ENCODE measurements at regions not wholly inside any gene's neighbourhood (a gene's known extent, or its start where the extent isn't known, plus 50 kb on each side); places are given as distances from the start of the nearest gene placed in this dataset.
A peak's percentile ranks its signal among the peaks of the same experiment; 100 is the strongest.
"Not testable (repeated sequence)": the region's sequence is repeated elsewhere in the genome, so short reads cannot be mapped to it uniquely, and the experiment has no call there.

- H3K9ac ChIP-seq (ENCODE audit: low read length): peak overlapping the region; percentile 44
- H3K4me1 ChIP-seq (ENCODE audit: control insufficient read depth, insufficient read depth, low read length): peaks cover 10% of the 10 kb centered on the region
- no peaks in the 10 kb centered on the region for H3K36me3 ChIP-seq (ENCODE audit: control insufficient read depth, insufficient read depth, low read length, severe bottlenecking)
- no peaks in the 10 kb centered on the region for H3K27me3 ChIP-seq (replicated peaks; ENCODE audit: control insufficient read depth, insufficient read depth, low read length)
- no peak overlapping the region for H3K4me3 ChIP-seq (ENCODE audit: low read length)
- no peaks in the 10 kb centered on the region for H3K9me3 ChIP-seq (ENCODE audit: control insufficient read depth, low read length)
- DNase-seq (ENCODE audit: low read depth): peak; percentile 83
These were observed 216.3 kb downstream of the ANAPC1 start for GRCh38 chr2:111667542-111668273.

DNA sequence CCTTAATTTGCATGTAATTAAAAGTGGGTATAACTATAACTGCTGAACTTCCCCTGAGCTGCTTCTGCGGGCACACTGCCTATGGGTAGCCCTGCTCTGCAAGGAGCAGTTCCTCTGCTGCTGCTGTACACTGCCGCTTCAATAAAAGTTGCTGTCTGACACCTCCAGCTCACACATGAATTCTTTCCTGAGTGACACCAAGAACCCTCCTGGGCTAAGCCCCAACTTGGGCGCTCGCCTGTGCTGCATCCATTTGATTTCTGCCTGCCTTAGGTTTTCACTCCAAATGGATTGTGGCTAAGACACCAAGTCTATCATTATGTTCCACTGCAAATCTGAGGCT lies 215.7 kb downstream of the ANAPC1 start:
- H3K9ac ChIP-seq (ENCODE audit: low read length): no peak overlapping the region
- H3K36me3 ChIP-seq (ENCODE audit: control insufficient read depth, insufficient read depth, low read length, severe bottlenecking): no peaks in the 10 kb centered on the region
- no peak for DNase-seq (ENCODE audit: low read depth)
- H3K9me3 ChIP-seq (ENCODE audit: control insufficient read depth, low read length): no peaks in the 10 kb centered on the region
- H3K27me3 ChIP-seq (replicated peaks; ENCODE audit: control insufficient read depth, insufficient read depth, low read length): no peaks in the 10 kb centered on the region
- peaks cover 6% of the 10 kb centered on the region for H3K4me1 ChIP-seq (ENCODE audit: control insufficient read depth, insufficient read depth, low read length)
- no peak overlapping the region for H3K4me3 ChIP-seq (ENCODE audit: low read length)

DNA sequence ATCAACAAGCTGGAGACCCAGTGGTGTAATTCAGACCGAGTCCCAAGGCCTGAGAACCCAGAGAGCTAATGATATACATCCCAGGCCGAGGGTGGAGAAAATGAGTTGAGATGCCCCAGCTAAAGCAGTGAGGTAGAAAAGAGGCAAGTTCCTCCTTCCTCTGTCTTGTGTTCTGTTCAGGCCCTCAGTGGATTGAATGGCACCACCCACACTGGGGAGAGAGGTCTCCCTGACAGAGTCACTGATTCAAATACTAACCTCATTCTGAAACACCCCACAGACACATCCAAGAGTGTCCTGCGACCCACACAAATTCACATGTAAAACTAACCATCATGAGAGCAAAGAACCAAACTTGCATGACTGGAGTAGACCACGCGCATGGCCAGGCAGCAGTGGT lies 215.3 kb downstream of the ANAPC1 start:
- no peak for DNase-seq (ENCODE audit: low read depth)
- no peak overlapping the region for H3K4me3 ChIP-seq (ENCODE audit: low read length)
- no peaks in the 10 kb centered on the region for H3K36me3 ChIP-seq (ENCODE audit: control insufficient read depth, insufficient read depth, low read length, severe bottlenecking)
- peaks cover 9% of the 10 kb centered on the region for H3K4me1 ChIP-seq (ENCODE audit: control insufficient read depth, insufficient read depth, low read length)
- H3K9ac ChIP-seq (ENCODE audit: low read length): no peak overlapping the region
- H3K9me3 ChIP-seq (ENCODE audit: control insufficient read depth, low read length): no peaks in the 10 kb centered on the region
- H3K27me3 ChIP-seq (replicated peaks; ENCODE audit: control insufficient read depth, insufficient read depth, low read length): no peaks in the 10 kb centered on the region

DNA sequence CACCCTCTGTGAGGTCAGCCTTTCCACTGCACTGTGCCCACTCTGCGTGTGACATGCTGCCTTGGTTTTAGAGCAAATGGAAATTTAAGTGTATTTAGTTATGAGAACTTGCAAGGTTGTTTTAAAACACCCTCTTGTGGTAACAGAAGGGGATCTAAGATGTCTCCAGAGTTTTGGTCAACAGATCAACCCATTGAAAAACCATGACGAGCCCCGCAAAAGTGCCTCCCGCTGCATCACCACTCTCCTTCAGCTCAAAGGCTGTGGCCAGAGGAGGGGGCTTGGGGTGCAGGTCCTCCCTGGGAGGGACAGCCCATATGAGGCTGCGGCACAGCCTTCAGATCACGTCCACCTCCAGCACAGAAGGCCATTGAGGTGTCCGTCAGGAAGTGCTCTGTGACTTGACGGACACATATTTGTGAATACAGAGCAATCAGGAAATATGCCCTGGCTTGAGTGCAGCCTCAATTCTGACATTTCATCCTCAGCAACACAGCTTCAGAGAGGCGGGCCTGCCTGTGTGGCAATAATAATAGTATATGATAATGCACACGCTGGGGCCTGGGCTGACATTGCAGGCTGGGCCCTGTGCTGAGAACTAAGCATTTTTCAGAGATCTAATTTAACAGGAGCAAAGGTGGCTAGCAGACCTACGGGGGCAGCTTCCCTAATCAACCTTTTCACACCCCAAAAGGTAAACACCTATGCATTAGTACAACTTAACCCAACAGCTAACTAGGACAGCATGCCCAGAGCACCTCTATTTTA lies 213.9 kb downstream of the ANAPC1 start:
- DNase-seq (ENCODE audit: low read depth): no peak
- H3K36me3 ChIP-seq (ENCODE audit: control insufficient read depth, insufficient read depth, low read length, severe bottlenecking): no peaks in the 10 kb centered on the region
- no peak overlapping the region for H3K9ac ChIP-seq (ENCODE audit: low read length)
- no peak overlapping the region for H3K4me3 ChIP-seq (ENCODE audit: low read length)
- H3K4me1 ChIP-seq (ENCODE audit: control insufficient read depth, insufficient read depth, low read length): peaks cover 11% of the 10 kb centered on the region
- H3K9me3 ChIP-seq (ENCODE audit: control insufficient read depth, low read length): no peaks in the 10 kb centered on the region
- no peaks in the 10 kb centered on the region for H3K27me3 ChIP-seq (replicated peaks; ENCODE audit: control insufficient read depth, insufficient read depth, low read length)

DNA sequence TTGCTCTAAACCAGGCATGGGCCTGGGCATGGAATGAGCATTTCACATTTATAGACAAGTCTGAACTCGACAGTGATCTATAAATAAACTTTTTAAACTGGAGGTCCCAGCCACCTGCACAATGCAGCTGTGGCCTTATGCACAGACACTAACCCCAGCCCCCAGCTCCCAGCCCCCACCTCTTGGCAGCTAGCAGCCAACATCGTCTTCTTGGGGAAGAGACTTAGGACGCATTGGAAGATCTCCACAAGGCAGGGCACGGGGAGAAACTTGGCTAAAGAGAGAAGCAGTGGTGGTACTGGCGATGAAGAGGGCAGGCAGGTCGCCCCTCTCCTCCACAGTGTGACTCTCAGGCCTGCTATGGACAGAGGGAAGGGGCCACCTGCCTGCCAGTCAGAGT lies 213.2 kb downstream of the ANAPC1 start:
- Histone ChIP-seq H3K36me3 (ENCODE audit: control insufficient read depth, insufficient read depth, low read length, severe bottlenecking) (no peaks in the 10 kb centered on the region), H3K9me3 (ENCODE audit: control insufficient read depth, low read length) (no peaks in the 10 kb centered on the region), H3K27me3 (replicated peaks; ENCODE audit: control insufficient read depth, insufficient read depth, low read length) (no peaks in the 10 kb centered on the region), H3K4me3 (ENCODE audit: low read length) (no peak overlapping the region), H3K9ac (ENCODE audit: low read length) (no peak overlapping the region), H3K4me1 (ENCODE audit: control insufficient read depth, insufficient read depth, low read length) (peaks cover 11% of the 10 kb centered on the region)
- no peak for DNase-seq (ENCODE audit: low read depth)

DNA sequence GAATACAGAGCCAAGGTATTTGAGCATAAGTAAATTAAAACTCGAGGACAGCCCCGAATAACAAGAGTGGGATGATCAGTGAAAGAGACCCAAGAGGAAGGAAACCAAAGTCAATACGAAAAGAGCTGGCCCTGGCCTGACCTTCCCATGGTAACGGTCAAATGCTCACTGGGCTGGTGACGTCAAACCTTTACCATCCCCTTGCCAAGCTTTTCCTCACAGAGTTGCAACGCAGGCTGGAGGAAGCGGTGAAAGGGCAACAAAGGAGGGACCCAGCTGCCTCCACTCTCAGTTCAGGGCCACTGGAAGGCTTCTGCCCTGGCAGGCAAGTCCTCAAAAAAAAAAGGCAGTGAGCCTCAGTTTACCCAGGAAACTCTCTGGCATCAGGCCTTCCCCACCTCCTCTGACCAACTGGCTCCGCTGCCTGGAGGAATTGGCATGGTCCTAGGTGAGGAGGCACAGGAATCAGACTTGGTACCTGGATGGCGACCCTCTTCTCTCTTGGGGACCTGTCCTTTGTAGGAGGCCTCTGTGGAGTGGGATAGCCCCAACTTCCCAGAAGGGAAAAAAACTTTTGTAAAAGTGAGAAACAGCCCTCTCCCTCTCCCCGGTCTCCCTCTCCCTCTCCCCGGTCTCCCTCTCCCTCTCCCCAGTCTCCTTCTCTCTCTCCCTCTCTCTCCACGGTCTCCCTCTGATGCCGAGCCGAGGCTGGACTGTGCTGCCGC lies 212.4 kb downstream of the ANAPC1 start:
- Histone ChIP-seq H3K27me3 (replicated peaks; ENCODE audit: control insufficient read depth, insufficient read depth, low read length) (no peaks in the 10 kb centered on the region), H3K36me3 (ENCODE audit: control insufficient read depth, insufficient read depth, low read length, severe bottlenecking) (no peaks in the 10 kb centered on the region), H3K4me3 (ENCODE audit: low read length) (no peak overlapping the region), H3K4me1 (ENCODE audit: control insufficient read depth, insufficient read depth, low read length) (peaks cover 11% of the 10 kb centered on the region), H3K9me3 (ENCODE audit: control insufficient read depth, low read length) (no peaks in the 10 kb centered on the region), H3K9ac (ENCODE audit: low read length) (no peak overlapping the region)
- DNase-seq (ENCODE audit: low read depth): no peak

GRCh38 chr2:111672641-111673040 lies 211.4 kb downstream of the ANAPC1 start:
- H3K4me3 ChIP-seq (ENCODE audit: low read length); H3K36me3 ChIP-seq (ENCODE audit: control insufficient read depth, insufficient read depth, low read length, severe bottlenecking); H3K9ac ChIP-seq (ENCODE audit: low read length); DNase-seq (ENCODE audit: low read depth); H3K27me3 ChIP-seq (replicated peaks; ENCODE audit: control insufficient read depth, insufficient read depth, low read length); H3K9me3 ChIP-seq (ENCODE audit: control insufficient read depth, low read length): not testable (repeated sequence)
- peaks cover 11% of the 10 kb centered on the region for H3K4me1 ChIP-seq (ENCODE audit: control insufficient read depth, insufficient read depth, low read length)

DNA sequence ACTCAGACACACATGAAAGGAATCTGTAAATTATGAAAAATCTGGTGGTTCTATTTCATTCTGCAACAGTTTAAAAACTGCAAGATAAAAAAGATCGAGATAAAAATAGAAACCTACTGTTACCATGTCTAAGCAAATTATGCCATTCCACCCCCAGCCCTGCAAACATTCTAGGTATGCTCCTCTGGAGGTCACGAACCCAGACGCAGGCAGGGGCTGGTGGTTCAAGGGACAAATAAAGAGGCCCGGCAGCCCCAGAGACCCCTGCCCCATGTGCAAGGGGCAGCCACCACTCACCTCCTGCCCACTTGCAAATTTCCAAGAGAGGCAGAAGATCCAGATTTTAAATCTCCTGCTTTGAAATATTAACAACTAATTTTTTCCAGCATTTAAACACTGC lies 210.5 kb downstream of the ANAPC1 start:
- Histone ChIP-seq H3K27me3 (replicated peaks; ENCODE audit: control insufficient read depth, insufficient read depth, low read length) (no peaks in the 10 kb centered on the region), H3K9ac (ENCODE audit: low read length) (no peak overlapping the region), H3K4me3 (ENCODE audit: low read length) (no peak overlapping the region), H3K36me3 (ENCODE audit: control insufficient read depth, insufficient read depth, low read length, severe bottlenecking) (no peaks in the 10 kb centered on the region), H3K9me3 (ENCODE audit: control insufficient read depth, low read length) (no peaks in the 10 kb centered on the region), H3K4me1 (ENCODE audit: control insufficient read depth, insufficient read depth, low read length) (peaks cover 11% of the 10 kb centered on the region)
- no peak for DNase-seq (ENCODE audit: low read depth)

GRCh38 chr2:111675419-111676194 lies 208.4 kb downstream of the ANAPC1 start:
- DNase-seq (ENCODE audit: low read depth): no peak
- Histone ChIP-seq H3K27me3 (replicated peaks; ENCODE audit: control insufficient read depth, insufficient read depth, low read length) (peaks cover 5% of the 10 kb centered on the region), H3K36me3 (ENCODE audit: control insufficient read depth, insufficient read depth, low read length, severe bottlenecking) (no peaks in the 10 kb centered on the region), H3K9ac (ENCODE audit: low read length) (no peak overlapping the region), H3K9me3 (ENCODE audit: control insufficient read depth, low read length) (no peaks in the 10 kb centered on the region), H3K4me1 (ENCODE audit: control insufficient read depth, insufficient read depth, low read length) (peaks cover 11% of the 10 kb centered on the region), H3K4me3 (ENCODE audit: low read length) (no peak overlapping the region)

- peaks cover 10% of the 10 kb centered on the region for H3K4me1 ChIP-seq (ENCODE audit: control insufficient read depth, insufficient read depth, low read length)
- no peaks in the 10 kb centered on the region for H3K9me3 ChIP-seq (ENCODE audit: control insufficient read depth, low read length)
- H3K4me3 ChIP-seq (ENCODE audit: low read length): no peak overlapping the region
- peaks cover 8% of the 10 kb centered on the region for H3K27me3 ChIP-seq (replicated peaks; ENCODE audit: control insufficient read depth, insufficient read depth, low read length)
- peak; percentile 15 for DNase-seq (ENCODE audit: low read depth)
- H3K9ac ChIP-seq (ENCODE audit: low read length): no peak overlapping the region
- no peaks in the 10 kb centered on the region for H3K36me3 ChIP-seq (ENCODE audit: control insufficient read depth, insufficient read depth, low read length, severe bottlenecking)
These were observed 207.6 kb downstream of the ANAPC1 start for GRCh38 chr2:111676291-111676822.

Data from adipocyte (in vitro differentiated cells).